ENCODE measurements at regions not wholly inside any gene's neighbourhood (a gene's known extent, or its start where the extent isn't known, plus 50 kb on each side); places are given as distances from the start of the nearest gene placed in this dataset.

DNA sequence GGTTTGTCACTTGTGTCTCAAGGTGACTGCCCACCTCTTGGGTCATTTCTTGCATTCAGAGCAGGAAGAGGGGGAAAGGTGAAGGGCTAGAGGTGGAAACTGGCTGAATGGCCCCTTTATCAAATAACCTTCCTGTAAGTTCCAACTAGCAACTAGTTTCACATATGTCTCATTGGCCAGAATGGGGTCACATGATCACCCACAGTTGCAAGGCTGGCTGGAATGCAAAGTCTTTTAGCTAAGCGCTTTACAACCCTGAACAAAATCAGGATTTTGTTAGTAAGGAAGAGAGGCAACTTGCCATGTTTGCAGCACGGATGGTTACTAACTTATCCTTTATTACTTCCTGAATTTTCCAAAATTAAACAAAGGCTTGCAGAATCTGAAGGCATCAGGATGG is 156.3 kb downstream of the EMX2 start:
- no peak overlapping the region for H3K27ac ChIP-seq (ENCODE audit: insufficient read depth, low read depth, low read length)
- no peaks in the 10 kb centered on the region for H3K4me1 ChIP-seq (ENCODE audit: control insufficient read depth, extremely low read depth, insufficient read depth, low read length)
- H3K4me3 ChIP-seq (replicated peaks in 1 of 3; ENCODE audit: insufficient read depth in 1 of 3, low read depth in 1 of 3, low read length in 3 of 3), result no peak overlapping the region
- H2AFZ ChIP-seq (ENCODE audit: low read depth, low read length), result no peak overlapping the region
- no peak overlapping the region for H3K9ac ChIP-seq (replicated peaks; ENCODE audit: extremely low read depth, insufficient read depth, low read length)
- BruUV-seq (replicated peaks), result no TSS peak
- H3K9me1 ChIP-seq (replicated peaks; ENCODE audit: control insufficient read depth, extremely low read depth, insufficient read depth, low read length), result no peaks in the 10 kb centered on the region
- H3K4me2 ChIP-seq (ENCODE audit: insufficient read depth, low read length), result no peak overlapping the region
- CTCF ChIA-PET, result no interaction called here
- H4K20me1 ChIP-seq (replicated peaks; ENCODE audit: control insufficient read depth, extremely low read depth, insufficient read depth, low read length), result no peaks in the 10 kb centered on the region
- FAIRE-seq, result no peak
- H3K27me3 ChIP-seq (ENCODE audit: control insufficient read depth in 2 of 2, insufficient read depth in 2 of 2, low read length in 2 of 2), result no peaks in the 10 kb centered on the region
- TF ChIP-seq JUN (IDR thresholded peaks at IDR 0.05; ENCODE audit: borderline replicate concordance, insufficient read depth, insufficient read length, low read depth) (no peak), MYC (IDR thresholded peaks at IDR 0.05; ENCODE audit: low read depth, low read length) (no peak)
- TF ChIP-seq, protein P1, sequence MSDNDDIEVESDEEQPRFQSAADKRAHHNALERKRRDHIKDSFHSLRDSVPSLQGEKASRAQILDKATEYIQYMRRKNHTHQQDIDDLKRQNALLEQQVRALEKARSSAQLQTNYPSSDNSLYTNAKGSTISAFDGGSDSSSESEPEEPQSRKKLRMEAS (IDR thresholded peaks at IDR 0.05; ENCODE audit: insufficient read depth, insufficient read length), result no peak
- DNase-seq (ENCODE audit: low read depth, low spot score), result no peak
- intact Hi-C loops (cut with micrococcal nuclease), result no loop called here
- H3K79me2 ChIP-seq (ENCODE audit: control insufficient read depth, insufficient read depth, low read length), result no peaks in the 10 kb centered on the region
- no peaks in the 10 kb centered on the region for H3K36me3 ChIP-seq (ENCODE audit: control insufficient read depth in 2 of 2, extremely low read depth in 1 of 2, insufficient read depth in 2 of 2, low read length in 2 of 2)
- POLR2A ChIA-PET, result no interaction called here
- no peaks in the 10 kb centered on the region for H3K9me3 ChIP-seq (replicated peaks; ENCODE audit: control insufficient read depth, insufficient read depth, low read length)
- dilution Hi-C loops (cut with MboI; ENCODE audit: extremely low pct_ligation_motif_present, low sequenced_read_pairs), result no loop called here

DNA sequence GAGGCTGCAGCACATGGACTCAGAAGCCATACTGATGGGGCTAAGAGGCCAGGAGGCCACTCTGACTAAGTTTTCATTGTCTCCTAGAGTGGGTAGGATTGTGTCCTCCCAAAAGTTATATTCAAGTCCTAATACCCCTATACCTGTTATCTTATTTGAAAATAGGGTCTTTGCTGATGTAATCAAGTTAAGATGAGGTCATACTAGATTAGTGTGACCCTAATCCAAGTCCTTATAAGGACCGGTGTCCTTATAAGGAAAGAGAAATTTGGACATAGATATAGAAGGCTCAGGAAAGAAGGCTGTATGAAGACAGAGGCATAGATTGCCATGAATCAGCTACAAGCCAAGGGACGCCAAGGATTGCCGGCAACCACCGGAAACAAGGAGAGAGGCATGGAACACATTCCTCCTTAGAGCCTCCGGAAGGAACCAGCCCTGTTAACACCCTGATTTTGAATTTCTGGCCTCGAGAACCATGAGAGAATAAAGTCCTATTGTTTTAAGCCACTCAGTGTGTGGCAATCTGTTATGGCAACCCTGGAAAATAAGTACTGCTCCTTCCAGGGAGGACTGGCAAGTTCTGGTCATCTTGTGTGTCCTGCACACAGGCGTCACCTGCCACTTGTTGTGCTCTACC is 157.0 kb downstream of the EMX2 start:
- no peaks in the 10 kb centered on the region for H3K9me3 ChIP-seq (replicated peaks; ENCODE audit: control insufficient read depth, insufficient read depth, low read length)
- TF ChIP-seq JUN (IDR thresholded peaks at IDR 0.05; ENCODE audit: borderline replicate concordance, insufficient read depth, insufficient read length, low read depth) (no peak), EZH2 (IDR thresholded peaks at IDR 0.05; ENCODE audit: borderline replicate concordance, low read depth, low read length, severe bottlenecking) (no peak), POLR2AphosphoS5 (IDR thresholded peaks at IDR 0.05; ENCODE audit: insufficient read depth, low read depth, low read length) (no peak), POLR2A (IDR thresholded peaks at IDR 0.05; ENCODE audit: low read depth, low read length) (no peak), FOS (IDR thresholded peaks at IDR 0.05; ENCODE audit: borderline replicate concordance, insufficient read depth, low read length) (no peak), GATA2 (IDR thresholded peaks at IDR 0.05; ENCODE audit: insufficient read depth, insufficient read length, low read depth, low read length) (no peak), MYC (IDR thresholded peaks at IDR 0.05; ENCODE audit: low read depth, low read length) (no peak)
- TF ChIP-seq, protein P2, sequence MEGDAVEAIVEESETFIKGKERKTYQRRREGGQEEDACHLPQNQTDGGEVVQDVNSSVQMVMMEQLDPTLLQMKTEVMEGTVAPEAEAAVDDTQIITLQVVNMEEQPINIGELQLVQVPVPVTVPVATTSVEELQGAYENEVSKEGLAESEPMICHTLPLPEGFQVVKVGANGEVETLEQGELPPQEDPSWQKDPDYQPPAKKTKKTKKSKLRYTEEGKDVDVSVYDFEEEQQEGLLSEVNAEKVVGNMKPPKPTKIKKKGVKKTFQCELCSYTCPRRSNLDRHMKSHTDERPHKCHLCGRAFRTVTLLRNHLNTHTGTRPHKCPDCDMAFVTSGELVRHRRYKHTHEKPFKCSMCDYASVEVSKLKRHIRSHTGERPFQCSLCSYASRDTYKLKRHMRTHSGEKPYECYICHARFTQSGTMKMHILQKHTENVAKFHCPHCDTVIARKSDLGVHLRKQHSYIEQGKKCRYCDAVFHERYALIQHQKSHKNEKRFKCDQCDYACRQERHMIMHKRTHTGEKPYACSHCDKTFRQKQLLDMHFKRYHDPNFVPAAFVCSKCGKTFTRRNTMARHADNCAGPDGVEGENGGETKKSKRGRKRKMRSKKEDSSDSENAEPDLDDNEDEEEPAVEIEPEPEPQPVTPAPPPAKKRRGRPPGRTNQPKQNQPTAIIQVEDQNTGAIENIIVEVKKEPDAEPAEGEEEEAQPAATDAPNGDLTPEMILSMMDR (IDR thresholded peaks at IDR 0.05; ENCODE audit: extremely low read depth in 1 of 2, insufficient read depth in 1 of 2, low read depth in 1 of 2, low read length in 2 of 2), result no peak
- TF ChIP-seq, protein P1 (IDR thresholded peaks at IDR 0.05; ENCODE audit: insufficient read depth, insufficient read length), result no peak
- H3K9ac ChIP-seq (replicated peaks; ENCODE audit: extremely low read depth, insufficient read depth, low read length), result no peak overlapping the region
- H3K36me3 ChIP-seq (ENCODE audit: control insufficient read depth in 2 of 2, extremely low read depth in 1 of 2, insufficient read depth in 2 of 2, low read length in 2 of 2), result no peaks in the 10 kb centered on the region
- no peak overlapping the region for H3K4me2 ChIP-seq (ENCODE audit: insufficient read depth, low read length)
- intact Hi-C loops (cut with micrococcal nuclease), result no loop called here
- no peaks in the 10 kb centered on the region for H4K20me1 ChIP-seq (replicated peaks; ENCODE audit: control insufficient read depth, extremely low read depth, insufficient read depth, low read length)
- dilution Hi-C loops (cut with MboI; ENCODE audit: extremely low pct_ligation_motif_present, low sequenced_read_pairs), result no loop called here
- H3K79me2 ChIP-seq (ENCODE audit: control insufficient read depth, insufficient read depth, low read length), result no peaks in the 10 kb centered on the region
- no peak overlapping the region for H2AFZ ChIP-seq (ENCODE audit: low read depth, low read length)
- no peaks in the 10 kb centered on the region for H3K27me3 ChIP-seq (ENCODE audit: control insufficient read depth in 2 of 2, insufficient read depth in 2 of 2, low read length in 2 of 2)
- FAIRE-seq (no peak), DNase-seq (ENCODE audit: low read depth, low spot score) (no peak)
- no peak overlapping the region for H3K4me3 ChIP-seq (replicated peaks in 1 of 3; ENCODE audit: insufficient read depth in 1 of 3, low read depth in 1 of 3, low read length in 3 of 3)
- BruUV-seq (replicated peaks), result no TSS peak
- no peaks in the 10 kb centered on the region for H3K4me1 ChIP-seq (ENCODE audit: control insufficient read depth, extremely low read depth, insufficient read depth, low read length)
- no peaks in the 10 kb centered on the region for H3K9me1 ChIP-seq (replicated peaks; ENCODE audit: control insufficient read depth, extremely low read depth, insufficient read depth, low read length)
- POLR2A ChIA-PET, result no interaction called here
- CTCF ChIA-PET, result no interaction called here
- no peak overlapping the region for H3K27ac ChIP-seq (ENCODE audit: insufficient read depth, low read depth, low read length)

All from endothelial cell of umbilical vein (primary cell).